ENCODE measurements at regions not wholly inside any gene's neighbourhood (a gene's known extent, or its start where the extent isn't known, plus 50 kb on each side); places are given as distances from the start of the nearest gene placed in this dataset.

DNA sequence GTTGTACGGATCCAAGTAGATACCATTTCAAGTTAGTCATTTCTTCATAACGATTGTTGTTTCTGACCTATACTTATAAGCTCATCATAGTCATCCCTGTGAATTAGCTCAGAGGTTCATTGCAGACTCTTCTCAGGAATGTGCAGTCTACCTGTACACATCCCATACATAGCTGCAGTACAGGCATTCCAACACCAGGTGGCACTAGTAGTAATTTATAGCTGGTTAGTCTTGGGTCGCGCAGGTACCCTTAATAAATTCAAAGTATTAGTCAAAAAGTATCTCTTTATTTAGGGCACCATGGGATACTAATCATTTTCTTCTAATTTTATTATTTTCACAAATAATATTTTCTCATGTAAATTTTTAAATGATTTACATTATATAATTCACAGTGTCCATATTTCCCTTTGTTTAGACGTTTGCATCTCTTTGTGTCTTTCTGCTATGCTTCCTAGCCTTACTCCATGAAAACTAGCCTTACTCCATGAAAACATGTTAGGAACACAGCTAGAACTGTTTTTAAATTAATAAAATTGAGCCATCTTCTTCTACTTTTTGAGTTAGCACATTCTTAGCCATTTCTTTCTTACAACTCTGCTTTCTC is 128.6 kb upstream of the FAM83B start:
- peak; percentile 29 for DNase-seq (ENCODE audit: low read depth)

DNA sequence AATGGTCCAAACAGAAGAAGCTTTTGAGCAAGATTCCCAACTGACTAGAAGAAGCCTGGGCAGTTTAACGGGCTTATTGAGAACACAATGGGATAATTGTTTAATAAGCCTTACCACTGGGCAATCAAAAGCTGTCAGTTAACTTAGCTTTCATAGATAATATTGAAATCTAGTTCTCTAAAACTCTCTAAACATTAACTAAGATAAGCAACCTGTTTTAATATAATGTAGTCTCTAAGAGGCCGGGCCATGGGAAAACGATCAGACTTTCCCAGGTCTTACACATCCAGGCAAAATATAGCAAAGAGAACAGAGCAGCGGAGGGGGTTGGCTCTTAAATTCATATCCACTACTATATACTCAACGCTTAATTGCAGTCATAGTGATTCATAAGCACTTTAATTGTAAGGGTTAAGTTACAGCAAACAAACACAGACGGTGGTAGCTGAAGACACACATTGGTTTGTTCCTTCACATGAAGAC is 128.0 kb upstream of the FAM83B start:
- no peak for DNase-seq (ENCODE audit: low read depth)

DNA sequence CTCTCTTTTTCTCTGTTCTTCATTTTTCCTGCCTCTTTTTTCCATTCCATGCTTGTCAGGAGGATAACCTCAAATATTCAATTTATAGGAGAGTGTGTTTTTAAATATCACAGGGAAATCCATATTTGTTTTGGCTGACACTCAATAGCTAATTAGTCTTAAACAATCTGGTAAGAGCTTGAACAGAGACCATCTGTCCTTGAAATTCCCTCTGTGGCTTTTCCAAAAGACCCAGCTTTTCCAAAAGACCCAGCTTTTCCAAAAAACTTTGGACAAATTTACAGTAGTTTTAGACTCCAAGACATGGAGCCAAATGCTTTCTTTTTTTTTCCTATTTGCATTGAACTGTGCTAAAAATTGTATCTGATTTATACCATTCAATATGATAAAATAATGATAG is 127.4 kb upstream of the FAM83B start:
- DNase-seq (ENCODE audit: low read depth): no peak

DNA sequence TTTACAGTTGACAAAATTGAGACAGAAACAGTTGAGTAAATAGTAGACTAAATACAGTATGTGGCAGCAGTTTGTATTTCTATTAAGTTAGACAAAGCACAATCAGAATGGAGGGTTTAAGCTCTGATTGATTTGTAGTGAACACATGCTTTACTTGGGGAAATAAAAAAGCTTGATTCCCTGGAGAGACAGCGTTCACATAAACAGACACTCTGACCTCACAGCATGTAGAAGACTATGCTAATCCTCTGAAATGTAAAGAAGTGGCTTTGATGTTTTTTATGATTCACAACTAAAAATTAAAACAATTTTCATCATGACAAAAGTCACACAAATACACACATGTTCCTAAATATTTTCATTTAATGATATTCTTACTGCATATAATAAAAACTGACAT is 126.9 kb upstream of the FAM83B start:
- DNase-seq (ENCODE audit: low read depth): no peak

DNA sequence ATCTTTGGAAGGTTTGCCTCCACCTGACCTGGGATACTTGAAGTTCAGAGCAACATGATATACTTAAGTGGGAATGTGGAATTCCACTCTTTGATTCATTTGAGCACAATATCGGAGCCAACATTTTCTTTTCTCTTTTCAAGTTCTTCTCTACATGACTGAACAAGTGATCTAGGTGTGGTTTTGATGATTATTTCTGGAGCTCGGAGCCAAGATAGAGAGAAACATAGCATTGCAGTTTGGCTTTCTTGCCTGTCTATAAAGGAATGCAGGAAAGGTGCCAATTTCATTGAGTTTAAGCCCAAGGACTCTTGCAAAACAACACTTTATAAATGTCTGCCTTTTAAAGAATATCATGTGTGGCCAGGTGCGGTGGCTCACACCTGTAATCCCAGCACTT is 124.2 kb upstream of the FAM83B start:
- no peak for DNase-seq (ENCODE audit: low read depth)

DNA sequence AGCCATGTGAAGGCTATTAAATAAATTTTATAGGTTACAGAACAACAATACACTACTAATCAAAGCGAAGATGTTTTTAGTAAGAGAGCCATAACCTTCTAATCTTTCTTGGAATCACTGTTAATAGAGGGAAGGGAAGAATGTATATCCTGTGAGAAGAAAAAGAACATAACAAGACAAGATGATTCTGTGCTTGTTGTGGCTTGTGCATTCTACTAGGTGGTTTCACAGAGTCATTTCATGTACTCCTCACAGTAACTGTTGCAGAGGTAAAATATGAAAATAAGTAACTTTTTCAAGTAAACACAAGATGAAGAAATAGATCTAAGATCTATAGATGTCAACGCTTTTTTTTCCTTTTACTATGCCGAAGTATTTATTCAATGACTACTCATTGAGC is 116.9 kb upstream of the FAM83B start:
- DNase-seq (ENCODE audit: low read depth): no peak

DNA sequence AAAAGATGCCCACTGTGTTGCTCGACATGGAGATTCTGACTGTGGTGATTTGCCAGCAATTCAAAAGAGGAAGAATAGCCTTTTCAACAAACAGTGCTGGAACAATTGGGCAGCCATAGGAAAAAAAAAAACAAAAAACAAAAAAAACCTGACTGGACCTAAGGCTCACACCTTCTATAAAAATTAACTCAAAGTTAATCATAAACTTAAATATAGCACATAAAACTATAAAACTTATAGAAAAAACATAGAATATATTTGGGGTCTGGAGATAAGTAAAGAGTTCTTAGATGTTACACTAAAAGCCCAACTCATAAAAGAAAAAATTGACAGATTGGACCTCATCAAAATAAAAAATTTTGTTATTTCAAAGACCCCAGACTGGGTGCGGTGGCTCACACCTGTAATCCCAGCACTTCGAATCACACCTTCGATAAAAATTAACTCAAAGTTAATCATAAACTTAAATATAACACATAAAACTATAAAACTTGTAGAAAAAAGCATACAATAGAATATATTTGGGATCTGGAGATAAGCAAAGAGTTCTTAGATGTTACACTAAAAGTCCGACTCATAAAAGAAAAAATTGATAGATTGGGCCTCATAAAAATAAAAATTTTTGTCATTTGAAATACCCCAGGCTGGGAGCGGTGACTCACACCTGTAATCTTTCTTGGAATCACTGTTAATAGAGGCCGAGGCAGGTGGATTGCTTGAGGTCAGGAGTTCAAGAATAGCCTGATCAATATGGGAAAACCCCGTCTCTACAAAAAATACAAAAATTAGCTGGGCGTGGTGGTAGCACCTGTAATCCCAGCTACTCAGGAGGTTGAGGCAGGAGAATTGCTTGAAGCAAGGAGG is 115.6 kb upstream of the FAM83B start:
- no peak for DNase-seq (ENCODE audit: low read depth)

DNA sequence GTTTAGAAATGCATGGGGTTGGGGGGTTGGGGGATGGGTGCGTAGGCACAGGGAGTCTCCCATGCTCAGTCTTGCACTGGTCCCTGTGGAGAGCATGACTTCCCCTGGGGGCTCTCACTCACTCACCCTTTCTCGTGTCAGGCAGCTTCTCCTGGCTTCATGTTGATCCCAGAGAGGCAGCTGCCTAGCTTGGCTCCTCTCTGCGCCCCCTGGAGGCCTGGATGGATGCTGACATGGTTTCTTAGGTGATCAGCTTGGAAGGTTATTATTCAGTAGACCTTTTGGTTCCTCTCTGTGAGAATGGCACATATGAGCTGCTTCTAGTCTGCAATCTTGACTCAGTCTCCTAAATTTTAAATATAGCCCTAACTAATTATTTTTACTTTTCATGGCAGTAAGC is 109.3 kb upstream of the FAM83B start:
- no peak for DNase-seq (ENCODE audit: low read depth)

DNA sequence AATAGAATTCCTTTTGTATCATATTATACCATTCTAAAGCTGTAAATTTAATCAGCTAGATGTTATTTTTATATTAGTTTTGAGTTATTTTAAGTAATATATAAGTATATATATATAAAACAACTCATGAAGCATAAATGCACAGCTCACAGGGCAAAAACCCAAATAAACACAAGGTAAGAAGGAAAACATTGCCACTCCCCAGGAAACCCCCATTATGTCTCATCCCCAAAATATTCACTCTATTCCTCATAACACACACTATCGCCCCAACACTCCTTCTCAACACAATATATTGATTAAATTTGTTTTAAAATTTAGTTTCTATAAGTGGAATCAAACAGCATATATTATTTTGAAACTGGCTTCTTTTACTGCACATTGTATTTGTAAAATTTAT is 98.6 kb upstream of the FAM83B start:
- no peak for DNase-seq (ENCODE audit: low read depth)

DNA sequence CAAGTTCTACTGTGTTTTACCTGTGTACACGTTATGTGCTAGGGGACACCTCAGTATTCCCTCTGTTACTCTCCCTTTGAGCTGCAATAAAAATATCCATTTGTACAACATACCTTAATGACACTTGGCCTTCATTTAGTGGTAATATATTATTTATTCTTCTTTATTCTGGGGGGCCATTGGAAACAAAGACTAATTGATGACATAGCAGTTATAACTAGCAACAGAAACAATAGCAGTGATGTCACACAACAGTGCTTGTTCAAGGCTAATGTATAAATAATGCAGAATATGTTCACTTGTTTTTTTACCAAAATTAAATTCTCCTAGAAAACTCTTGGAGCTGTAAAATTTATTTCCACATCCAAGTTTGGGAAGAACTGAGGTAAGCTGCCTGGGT is 92.2 kb upstream of the FAM83B start:
- no peak for DNase-seq (ENCODE audit: low read depth)

DNA sequence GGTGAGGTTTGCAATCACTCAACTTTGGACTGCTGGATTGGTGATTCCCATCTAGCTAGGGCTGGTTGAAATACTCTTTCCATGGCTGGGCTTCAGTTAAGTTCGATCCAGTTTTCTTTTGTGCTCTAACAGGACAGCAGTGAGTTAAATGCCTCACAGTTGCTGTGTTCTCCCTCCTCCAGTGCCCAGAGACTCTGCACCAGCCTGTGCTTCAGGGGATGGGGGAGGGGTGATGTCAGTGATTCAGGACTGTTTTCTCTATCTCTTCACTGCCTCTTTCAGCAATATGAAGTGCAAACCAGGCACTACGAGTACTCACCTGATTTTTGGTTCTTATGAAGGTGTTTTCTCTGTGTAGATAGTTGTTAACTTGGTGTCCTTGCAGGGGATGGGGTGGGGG is 88.2 kb upstream of the FAM83B start:
- DNase-seq (ENCODE audit: low read depth): no peak

DNA sequence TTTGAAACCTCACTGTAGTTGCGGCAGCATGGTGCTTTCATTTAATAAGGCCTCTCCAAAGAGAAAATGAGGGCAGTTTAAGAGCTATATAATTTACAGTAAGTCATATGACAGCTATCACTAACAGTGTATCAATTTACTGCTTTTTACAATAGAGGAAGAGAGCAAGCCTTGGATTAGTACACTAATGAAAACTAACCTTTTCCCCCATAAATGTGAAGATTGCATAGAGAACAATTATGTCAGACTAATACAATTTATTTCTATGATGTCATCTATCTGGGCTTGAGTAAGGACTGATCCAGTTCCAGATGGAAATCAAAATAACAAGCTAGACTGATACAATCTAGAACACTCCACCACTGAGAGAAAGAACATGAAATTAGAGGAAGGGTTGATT is 78.1 kb upstream of the FAM83B start:
- DNase-seq (ENCODE audit: low read depth): no peak

DNA sequence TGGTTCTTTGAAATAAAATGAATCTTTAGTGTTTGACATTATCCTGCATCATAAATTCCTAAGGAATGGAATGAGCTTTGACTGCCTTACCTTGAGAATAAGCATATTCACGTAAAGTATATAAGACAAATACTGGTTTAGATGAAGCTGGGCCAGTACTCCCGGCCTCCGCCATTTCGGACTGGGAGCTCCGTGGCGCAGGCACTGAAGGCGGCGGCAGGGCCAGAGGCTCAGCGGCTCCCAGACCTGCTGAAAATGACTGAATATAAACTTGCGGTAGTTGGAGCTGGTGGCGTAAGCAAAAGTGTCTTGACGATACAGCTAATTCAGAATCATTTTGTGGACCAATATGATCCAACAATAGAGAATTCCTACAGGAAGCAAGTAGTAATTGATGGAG is 76.2 kb upstream of the FAM83B start:
- DNase-seq (ENCODE audit: low read depth): no peak

DNA sequence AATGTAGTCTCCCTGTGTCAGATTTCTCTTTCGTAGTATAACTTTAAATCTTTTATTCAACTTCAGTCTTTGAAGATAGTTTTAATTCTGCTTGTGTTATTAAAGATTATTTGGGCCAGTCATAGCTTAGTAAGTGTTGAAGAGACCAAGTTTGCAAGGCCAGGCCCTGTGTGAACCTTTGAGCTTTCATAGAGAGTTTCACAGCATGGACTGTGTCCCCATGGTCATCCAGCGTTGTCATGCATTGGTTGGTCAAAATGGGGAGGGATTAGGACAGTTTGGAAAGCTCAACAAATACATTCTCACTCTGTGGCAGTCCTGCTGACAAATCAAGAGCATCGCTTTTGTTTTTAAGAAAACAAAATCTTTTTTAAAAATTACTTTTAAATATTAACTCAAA is 74.6 kb upstream of the FAM83B start:
- no peak for DNase-seq (ENCODE audit: low read depth)

DNA sequence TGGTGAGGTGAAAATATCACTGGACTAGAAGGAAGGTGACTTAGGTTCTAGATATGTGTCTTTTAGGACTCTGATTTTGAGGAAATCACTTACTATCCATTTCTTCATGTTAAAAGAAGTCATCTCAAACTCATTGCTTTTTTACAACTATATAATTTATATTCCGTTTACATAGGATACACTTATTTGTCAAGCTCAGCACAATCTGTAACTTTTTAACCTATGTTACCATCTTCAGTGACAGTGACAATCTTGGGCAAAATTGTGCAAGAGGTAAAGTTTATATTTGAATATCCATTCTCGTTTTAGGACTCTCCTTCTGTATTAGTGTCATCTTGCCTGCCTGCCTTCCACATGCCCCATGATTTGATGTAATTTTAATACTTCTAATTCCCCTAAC is 74.0 kb upstream of the FAM83B start:
- no peak for DNase-seq (ENCODE audit: low read depth)

DNA sequence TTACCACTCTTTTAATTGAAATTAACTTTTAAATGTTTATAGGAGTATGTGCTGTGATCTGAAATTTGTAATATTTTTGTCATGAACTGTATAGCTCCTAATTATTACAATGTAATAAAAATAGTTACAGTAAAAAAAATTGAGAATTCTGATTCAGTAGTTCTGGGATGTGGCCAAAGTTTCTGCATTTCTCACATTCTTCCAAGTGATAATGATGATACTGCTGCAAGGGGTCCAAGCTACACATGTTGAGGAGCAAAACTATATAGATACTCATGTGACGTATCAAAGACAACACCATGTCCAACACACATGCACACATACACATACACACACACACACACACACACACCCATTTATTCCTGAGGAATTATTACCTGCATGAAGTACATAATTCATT is 71.0 kb upstream of the FAM83B start:
- no peak for DNase-seq (ENCODE audit: low read depth)

DNA sequence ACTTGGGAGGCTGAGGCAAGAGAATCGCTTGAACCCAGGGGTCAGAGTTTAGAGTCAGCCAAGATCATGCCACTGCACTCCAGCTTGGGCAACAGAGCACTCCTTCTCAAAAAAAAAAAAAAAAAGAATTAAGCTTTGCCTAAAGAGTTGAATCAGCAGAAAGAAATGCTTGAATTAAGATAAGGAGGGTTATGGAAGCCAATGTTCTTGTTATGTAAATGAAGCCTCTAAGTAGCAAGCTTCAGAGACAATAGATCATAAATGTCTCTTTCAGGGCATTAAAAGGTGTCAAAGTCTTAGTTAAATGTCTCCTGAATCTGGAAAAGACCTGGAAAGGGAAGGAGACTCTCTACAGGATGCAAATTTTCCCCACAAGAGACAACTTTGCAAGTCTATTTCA is 69.7 kb upstream of the FAM83B start:
- no peak for DNase-seq (ENCODE audit: low read depth)

DNA sequence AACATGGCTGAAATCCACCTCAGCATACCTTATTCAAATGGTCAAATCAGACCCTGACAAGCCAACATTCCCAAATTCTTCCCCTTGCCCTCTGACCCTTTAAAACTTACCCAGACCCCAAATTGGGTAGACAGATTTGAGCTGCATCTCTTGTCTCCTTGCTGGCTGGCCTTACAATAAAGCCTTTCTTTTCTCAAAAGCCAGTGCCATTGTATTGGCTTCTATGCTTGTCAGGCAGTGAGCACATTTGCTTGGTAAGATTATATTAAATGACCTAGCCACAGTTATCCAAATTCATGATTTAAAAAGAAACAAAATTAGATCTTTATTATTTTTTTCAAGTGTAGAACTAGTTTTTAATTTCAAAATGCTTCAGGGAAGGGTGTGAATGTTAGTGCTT is 67.8 kb upstream of the FAM83B start:
- DNase-seq (ENCODE audit: low read depth): no peak

DNA sequence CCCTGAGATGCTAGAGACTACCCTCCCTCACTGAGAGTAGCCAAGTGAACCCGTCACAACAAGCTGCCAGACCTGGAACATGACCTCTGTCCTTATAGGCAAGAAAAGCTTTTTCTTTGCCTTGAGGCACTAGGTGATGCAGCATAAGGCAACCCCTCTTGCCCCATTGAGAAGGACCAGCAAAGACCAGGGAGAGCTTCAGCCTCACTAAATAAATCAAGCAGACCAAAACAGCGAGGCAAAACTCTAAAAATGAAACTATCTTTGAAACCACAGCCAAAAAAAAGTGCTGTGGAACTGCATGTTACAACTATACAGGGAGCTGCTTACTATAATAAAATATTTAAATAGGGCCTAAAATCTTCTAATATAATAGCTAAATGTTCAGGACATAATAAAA is 62.6 kb upstream of the FAM83B start:
- no peak for DNase-seq (ENCODE audit: low read depth)

DNA sequence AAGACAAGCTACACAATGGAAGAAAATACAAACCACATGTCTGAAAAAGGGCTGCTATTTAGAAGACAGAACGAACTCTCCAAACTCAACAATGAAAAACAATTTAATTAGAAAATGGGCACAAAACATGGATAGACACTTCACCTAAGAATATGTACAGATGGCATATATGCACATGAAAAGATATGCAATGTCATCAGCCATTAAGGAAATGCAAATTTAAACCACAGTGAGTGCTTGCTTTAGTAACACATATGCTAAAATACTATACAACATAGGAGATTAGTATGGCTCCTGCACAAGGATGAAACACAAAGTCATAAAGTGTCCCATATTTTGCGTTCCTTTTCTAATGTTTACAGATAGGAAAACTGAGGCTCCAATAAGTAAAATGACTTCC is 60.4 kb upstream of the FAM83B start:
- DNase-seq (ENCODE audit: low read depth): no peak

DNA sequence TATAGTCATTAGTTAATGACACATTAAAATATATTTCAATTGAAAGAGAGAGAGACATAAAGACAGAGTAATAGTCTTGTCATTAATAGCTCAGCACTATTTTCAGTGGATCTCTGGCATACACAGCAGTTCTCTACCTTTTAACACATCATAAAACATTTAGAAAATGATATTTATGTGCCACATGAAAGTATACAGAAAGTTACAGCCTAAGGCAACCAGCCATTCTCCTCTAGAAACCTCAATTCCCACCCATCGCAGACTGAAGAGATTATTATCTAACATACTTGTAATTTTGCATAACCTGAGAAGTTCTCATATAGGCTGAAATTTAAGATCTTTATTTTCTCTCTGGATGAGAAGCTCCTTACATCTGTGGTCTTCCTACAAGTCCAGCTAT is 58.7 kb upstream of the FAM83B start:
- no peak for DNase-seq (ENCODE audit: low read depth)
